Keratinocyte (primary cell): ENCODE measurements at regions not wholly inside any gene's neighbourhood (a gene's known extent, or its start where the extent isn't known, plus 50 kb on each side); places are given as distances from the start of the nearest gene placed in this dataset.

Source experiments
- DNase-seq: peaks from one replicate; pipeline ENCODE4 v3.0.0-alpha.2; 2011; ENCODE audit warnings: low read depth, missing footprints, low spot score
- FAIRE-seq: peaks from 2 replicates; lab custom pipeline; 2011; peaks lifted over from hg19 to GRCh38; lab: Jason Lieb, UNC
- H2AFZ ChIP-seq: 2 replicates; pipeline ENCODE4 v1.6.0; 2012; ENCODE audit warnings: low read length, control low read depth, inconsistent platforms; ENCODE audit not compliant: control insufficient read depth
- H3K27ac ChIP-seq: 2 replicates; pipeline ENCODE4 v1.5.1; 2011; ENCODE audit warnings: low read length; ENCODE audit not compliant: control insufficient read depth, insufficient read depth
- H3K27me3 ChIP-seq: 3 replicates; pipeline ENCODE4 v1.6.0; 2011; ENCODE audit warnings: low read length; ENCODE audit not compliant: control insufficient read depth, insufficient read depth; ENCODE audit errors: extremely low read depth
- H3K36me3 ChIP-seq, 2 experiments: 2 replicates in 1 of 2; 3 replicates in 1 of 2; pipeline ENCODE4 v1.5.1; 2011; ENCODE audit warnings: low read length in 2 of 2, mild to moderate bottlenecking in 1 of 2; ENCODE audit not compliant: control insufficient read depth in 2 of 2, insufficient read depth in 2 of 2; ENCODE audit errors: extremely low read depth in 1 of 2
- H3K4me1 ChIP-seq: 3 replicates; pipeline ENCODE4 v1.5.1; 2011; ENCODE audit warnings: low read length; ENCODE audit not compliant: control insufficient read depth, insufficient read depth; ENCODE audit errors: extremely low read depth
- H3K4me2 ChIP-seq: 3 replicates; pipeline ENCODE4 v1.6.0; 2011; ENCODE audit warnings: low read depth, low read length; ENCODE audit not compliant: control insufficient read depth, insufficient read depth; ENCODE audit errors: extremely low read depth
- H3K4me3 ChIP-seq, 3 experiments: fragments of 200-600 bp in 1 of 3; sonication (generic) in 1 of 3; 2 replicates in 2 of 3; 3 replicates in 1 of 3; pipeline ENCODE4 v1.5.1; 2011 to 2016; ENCODE audit warnings: low read length in 3 of 3, mild to moderate bottlenecking in 3 of 3, control low read depth in 2 of 3, inconsistent platforms in 1 of 3, low read depth in 1 of 3, mixed read lengths in 1 of 3, mixed run types in 1 of 3, moderate library complexity in 1 of 3; ENCODE audit not compliant: control insufficient read depth in 2 of 3, insufficient read depth in 2 of 3; ENCODE audit errors: extremely low read depth in 1 of 3
- H3K79me2 ChIP-seq: 2 replicates; pipeline ENCODE4 v1.6.0; 2012; ENCODE audit warnings: low read length; ENCODE audit not compliant: control insufficient read depth, insufficient read depth
- H3K9ac ChIP-seq: 3 replicates; pipeline ENCODE4 v1.6.0; 2011; ENCODE audit warnings: low read length; ENCODE audit not compliant: control insufficient read depth, insufficient read depth; ENCODE audit errors: extremely low read depth
- H3K9me1 ChIP-seq: 3 replicates; pipeline ENCODE4 v1.6.0; 2011; ENCODE audit warnings: low read length; ENCODE audit not compliant: control insufficient read depth, insufficient read depth; ENCODE audit errors: extremely low read depth
- H3K9me3 ChIP-seq: 2 replicates; pipeline ENCODE4 v1.5.1; 2012; ENCODE audit warnings: low read depth, low read length; ENCODE audit not compliant: control insufficient read depth
- H4K20me1 ChIP-seq: 3 replicates; pipeline ENCODE4 v1.6.0; 2011; ENCODE audit warnings: low read length; ENCODE audit not compliant: control insufficient read depth, insufficient read depth; ENCODE audit errors: extremely low read depth
- EZH2 ChIP-seq: IDR thresholded peaks from one replicate; pipeline ENCODE4 v1.6.1; 2012; ENCODE audit warnings: inconsistent platforms, mild to moderate bottlenecking, low read length, moderate library complexity
- dilution Hi-C: fragments of 300-500 bp; cut with MboI; formaldehyde crosslinking; loops from one replicate; pipeline ENCODE4 v1.7.0; 2020; ENCODE audit warnings: low sequenced_read_pairs; ENCODE audit not compliant: extremely low pct_ligation_motif_present
- TF ChIP-seq, protein P1 (sequence below), 3 experiments: IDR thresholded peaks in 1 of 3; conservative IDR thresholded peaks in 1 of 3; optimal IDR thresholded peaks in 1 of 3; 2 replicates in 2 of 3; 3 replicates in 1 of 3; pipeline versions ENCODE3 to v1.5.1; 2011; ENCODE audit warnings: low read length in 3 of 3, mild to moderate bottlenecking in 3 of 3, moderate library complexity in 2 of 3, control low read depth in 1 of 3, inconsistent platforms in 1 of 3; ENCODE audit not compliant: insufficient read depth in 2 of 3; ENCODE audit errors: extremely low read depth in 1 of 3

GRCh38 chrX:20884565-20884964 lies 489.7 kb upstream of the CNKSR2 start:
- no peak for FAIRE-seq
- TF ChIP-seq, protein P1, sequence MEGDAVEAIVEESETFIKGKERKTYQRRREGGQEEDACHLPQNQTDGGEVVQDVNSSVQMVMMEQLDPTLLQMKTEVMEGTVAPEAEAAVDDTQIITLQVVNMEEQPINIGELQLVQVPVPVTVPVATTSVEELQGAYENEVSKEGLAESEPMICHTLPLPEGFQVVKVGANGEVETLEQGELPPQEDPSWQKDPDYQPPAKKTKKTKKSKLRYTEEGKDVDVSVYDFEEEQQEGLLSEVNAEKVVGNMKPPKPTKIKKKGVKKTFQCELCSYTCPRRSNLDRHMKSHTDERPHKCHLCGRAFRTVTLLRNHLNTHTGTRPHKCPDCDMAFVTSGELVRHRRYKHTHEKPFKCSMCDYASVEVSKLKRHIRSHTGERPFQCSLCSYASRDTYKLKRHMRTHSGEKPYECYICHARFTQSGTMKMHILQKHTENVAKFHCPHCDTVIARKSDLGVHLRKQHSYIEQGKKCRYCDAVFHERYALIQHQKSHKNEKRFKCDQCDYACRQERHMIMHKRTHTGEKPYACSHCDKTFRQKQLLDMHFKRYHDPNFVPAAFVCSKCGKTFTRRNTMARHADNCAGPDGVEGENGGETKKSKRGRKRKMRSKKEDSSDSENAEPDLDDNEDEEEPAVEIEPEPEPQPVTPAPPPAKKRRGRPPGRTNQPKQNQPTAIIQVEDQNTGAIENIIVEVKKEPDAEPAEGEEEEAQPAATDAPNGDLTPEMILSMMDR (optimal IDR thresholded peaks at IDR 0.05 in 1 of 3, IDR thresholded peaks at IDR 0.05 in 1 of 3, conservative IDR thresholded peaks at IDR 0.05 in 1 of 3; ENCODE audit: extremely low read depth in 1 of 3, insufficient read depth in 2 of 3, low read length in 3 of 3): no peak
- TF ChIP-seq EZH2: no peak

GRCh38 chrX:20863649-20864048 lies 510.6 kb upstream of the CNKSR2 start:
- dilution Hi-C loops: no loop called here
- TF ChIP-seq, protein P1 (optimal IDR thresholded peaks at IDR 0.05 in 1 of 3, IDR thresholded peaks at IDR 0.05 in 1 of 3, conservative IDR thresholded peaks at IDR 0.05 in 1 of 3; ENCODE audit: extremely low read depth in 1 of 3, insufficient read depth in 2 of 3, low read length in 3 of 3): no peak
- no peak overlapping the region for H3K4me2 ChIP-seq
- DNase-seq (no peak), FAIRE-seq (no peak)
- H2AFZ ChIP-seq: no peak overlapping the region
- no peaks in the 10 kb centered on the region for H3K27me3 ChIP-seq
- H3K36me3 ChIP-seq: no peaks in the 10 kb centered on the region
- no peak overlapping the region for H3K9ac ChIP-seq
- no peaks in the 10 kb centered on the region for H3K4me1 ChIP-seq
- H3K9me3 ChIP-seq: peaks cover 2% of the 10 kb centered on the region
- H3K9me1 ChIP-seq: no peaks in the 10 kb centered on the region
- no peak overlapping the region for H3K27ac ChIP-seq
- H3K4me3 ChIP-seq: no peak overlapping the region
- no peaks in the 10 kb centered on the region for H3K79me2 ChIP-seq
- H4K20me1 ChIP-seq: no peaks in the 10 kb centered on the region

More at GRCh38 chrX:20884565-20884964, 489.7 kb upstream of the CNKSR2 start:
- Histone ChIP-seq H4K20me1 (no peaks in the 10 kb centered on the region), H2AFZ (no peak overlapping the region), H3K9me1 (no peaks in the 10 kb centered on the region), H3K9ac (no peak overlapping the region), H3K27me3 (no peaks in the 10 kb centered on the region), H3K36me3 (no peaks in the 10 kb centered on the region), H3K4me2 (no peak overlapping the region), H3K4me3 (no peak overlapping the region), H3K9me3 (no peaks in the 10 kb centered on the region), H3K4me1 (no peaks in the 10 kb centered on the region), H3K27ac (no peak overlapping the region), H3K79me2 (no peaks in the 10 kb centered on the region)
- DNase-seq: no peak
- dilution Hi-C loops: no loop called here
